HG02623 (cell line): ENCODE measurements at regions not wholly inside any gene's neighbourhood (a gene's known extent, or its start where the extent isn't known, plus 50 kb on each side); places are given as distances from the start of the nearest gene placed in this dataset.
A peak's percentile ranks its signal among the peaks of the same experiment; 100 is the strongest.

Source experiments
- ATAC-seq: cut with Tn5 transposase; IDR thresholded peaks from one replicate; pipeline ENCODE4 v1.9.1; 2021; ENCODE audit warnings: moderate library complexity; ENCODE audit not compliant: unreplicated experiment

DNA sequence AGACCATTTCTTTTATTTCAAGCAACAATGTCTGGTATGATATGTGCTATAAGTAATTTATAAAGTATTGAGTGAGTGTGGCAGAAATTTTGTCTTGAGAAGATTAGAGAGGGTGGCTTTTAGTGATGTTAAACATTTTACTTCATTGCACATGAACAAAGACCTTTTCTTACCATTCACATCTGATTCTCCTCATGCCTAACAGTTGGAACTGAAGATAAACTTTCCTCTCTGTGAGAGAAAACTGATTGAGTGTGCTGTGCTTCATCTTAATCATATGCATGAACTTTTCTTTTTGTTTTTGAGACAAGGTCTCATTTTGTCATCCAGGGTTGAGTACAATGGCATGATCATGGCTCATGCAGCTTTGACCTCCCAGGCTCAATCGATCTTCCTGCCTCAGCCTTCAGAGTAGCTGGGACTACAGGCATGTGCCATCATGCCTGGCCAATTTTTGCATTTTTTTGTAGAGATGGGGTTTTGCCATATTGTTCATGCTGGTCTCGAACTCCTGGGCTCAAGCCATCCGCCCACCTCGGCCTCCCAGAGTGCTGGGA lies 377.7 kb upstream of the GOLIM4 start:
- ATAC-seq = no peak

DNA sequence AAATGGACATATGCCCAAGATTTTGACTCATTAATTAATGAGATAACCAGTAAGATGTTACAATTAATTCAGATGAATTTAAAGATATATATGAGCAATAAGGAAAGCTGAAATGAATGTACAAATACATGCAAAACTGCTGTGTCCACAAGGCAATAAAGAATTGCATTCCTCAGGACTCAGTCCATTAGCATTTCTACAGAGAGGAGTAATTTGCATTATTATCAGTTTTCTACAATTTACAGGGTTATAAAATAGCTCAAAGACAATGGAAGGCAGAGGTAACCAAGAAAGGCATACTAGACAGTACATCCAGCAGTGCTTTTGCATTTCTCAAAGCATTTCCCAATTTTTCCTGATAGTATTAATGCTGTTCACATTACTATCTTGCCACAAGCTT lies 377.1 kb upstream of the GOLIM4 start:
- ATAC-seq = no peak

DNA sequence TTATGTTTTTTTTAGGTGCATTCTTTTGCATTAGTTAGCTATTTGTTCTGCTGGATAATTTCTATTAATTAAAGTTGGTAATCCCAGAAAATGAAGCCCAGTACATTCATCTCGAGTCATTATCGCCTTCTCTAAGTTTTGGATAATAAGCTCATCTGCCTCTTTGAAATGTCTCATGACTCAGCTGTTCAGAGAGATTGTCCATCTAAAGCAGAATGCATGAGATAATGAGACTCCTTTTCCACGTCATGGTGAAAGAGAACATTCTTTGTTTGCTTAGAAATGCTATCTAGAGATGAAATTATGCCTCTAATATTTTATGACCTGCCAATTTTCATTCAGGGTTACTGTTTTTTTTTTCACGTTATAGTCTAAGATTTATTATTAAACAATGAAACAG lies 374.7 kb upstream of the GOLIM4 start:
- ATAC-seq = no peak

DNA sequence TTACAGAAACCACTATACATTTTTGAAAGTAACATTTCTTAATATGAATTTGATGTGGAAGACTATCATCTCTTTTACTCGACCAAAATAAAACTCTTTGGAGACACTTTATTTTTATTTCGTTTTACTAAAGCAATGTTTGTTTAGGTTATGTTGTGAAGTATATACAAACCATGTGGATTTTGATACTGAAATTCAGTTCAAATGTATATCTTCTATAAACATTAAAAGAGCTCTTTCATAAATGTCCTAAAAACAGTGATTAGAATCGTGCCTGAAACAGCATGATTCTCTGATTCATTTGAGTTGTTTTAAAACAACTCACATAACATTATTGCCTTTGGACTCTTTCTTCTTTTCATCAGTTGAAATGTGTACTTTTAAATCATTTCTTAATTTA lies 373.7 kb upstream of the GOLIM4 start:
- no peak for ATAC-seq

DNA sequence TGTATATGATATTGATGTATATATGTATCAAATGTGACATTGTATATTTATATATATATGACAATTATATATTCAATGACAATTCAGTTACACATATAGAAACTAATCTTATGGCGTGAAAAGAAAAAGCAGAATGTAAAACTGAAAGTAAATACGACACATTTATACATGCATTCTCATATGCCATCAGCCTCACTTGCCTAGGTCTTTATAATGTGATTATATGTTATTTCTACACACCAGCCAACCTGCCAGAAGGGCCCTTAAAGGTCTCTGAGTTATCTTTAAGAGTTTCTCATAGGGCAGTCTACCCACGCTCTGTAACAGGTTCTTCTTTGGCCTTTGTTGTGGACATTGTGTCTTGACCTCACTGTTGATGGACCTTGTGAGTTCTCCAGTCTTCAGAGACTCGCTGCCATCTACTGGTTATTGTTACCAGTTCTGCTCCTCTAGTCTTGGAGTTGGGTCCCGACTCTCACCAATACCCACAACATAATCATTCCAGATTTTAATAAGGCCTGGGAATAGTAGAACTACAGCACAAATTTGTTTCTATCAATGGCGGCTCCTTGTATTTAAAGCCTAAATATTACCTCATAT lies 371.5 kb upstream of the GOLIM4 start:
- ATAC-seq = peak; percentile 51

DNA sequence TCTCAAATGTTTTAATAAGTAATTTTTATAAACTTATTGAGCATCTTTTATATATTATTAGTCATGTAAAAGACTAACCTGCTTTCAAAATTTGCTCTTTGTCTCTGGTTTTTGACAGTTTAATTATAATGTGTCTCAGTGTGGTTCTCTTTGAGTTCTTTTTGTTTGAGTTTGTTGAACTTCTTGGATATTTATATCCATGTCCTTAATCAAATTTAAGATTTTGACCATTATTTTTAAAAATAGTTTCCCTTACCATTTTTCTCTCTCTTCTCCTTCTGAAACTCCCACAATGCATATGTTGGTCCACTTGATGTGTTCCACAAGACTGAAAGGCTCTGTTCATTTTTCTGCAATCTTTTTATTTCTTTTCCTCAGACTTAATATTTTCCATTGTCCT lies 366.1 kb upstream of the GOLIM4 start:
- ATAC-seq = no peak

DNA sequence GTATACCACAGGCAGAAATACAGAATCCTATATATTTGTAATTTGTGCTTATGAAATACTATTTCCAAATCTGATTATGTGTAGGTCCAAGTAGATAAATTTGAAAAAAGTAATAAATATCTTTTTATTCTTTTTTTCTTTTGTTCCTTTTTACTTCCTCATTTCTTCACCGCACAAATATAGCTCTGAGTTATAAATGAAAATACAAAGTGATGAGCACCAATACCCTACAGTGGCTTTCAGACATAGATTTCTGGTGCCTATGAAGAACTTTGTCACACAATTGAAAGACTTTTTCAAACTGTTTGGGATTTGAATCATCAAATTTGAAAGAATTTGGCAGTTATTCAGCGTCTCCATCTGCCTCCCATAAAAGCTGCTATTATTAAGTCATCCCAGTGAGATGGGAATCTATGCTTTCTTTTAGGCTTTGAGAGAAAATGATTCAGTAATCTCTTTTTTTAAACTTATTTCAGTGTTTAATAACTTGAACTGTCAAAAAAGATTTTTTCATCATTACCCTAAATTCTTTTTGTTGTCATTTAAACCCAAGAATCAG lies 363.6 kb upstream of the GOLIM4 start:
- ATAC-seq = no peak

DNA sequence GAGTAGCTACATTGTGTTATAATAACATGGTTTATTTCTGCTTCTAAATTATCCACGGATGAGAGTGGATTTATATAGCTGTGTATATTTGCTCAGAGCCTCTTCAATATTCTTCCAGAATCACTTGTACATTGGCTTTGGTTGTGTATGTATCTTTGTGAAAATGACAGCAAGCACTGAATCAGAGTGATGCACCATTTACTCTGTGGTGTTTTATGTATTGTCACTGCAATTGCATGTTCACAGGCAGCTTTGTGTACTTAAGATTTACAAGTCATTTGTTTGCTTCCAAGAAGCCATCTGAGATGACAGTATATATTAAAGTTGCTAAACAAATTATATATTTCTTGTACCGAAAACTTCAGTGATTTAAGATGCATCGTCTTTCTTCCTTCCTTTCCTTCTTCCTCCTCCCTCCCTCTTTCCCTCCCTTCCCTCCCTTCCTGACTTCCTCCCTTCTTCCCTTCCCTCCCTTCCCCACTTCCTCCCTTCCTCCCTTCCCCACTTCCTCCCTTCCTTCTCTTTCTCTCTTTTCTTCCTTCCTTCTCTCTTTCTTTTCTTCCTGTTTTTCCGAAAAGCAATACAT lies 362.3 kb upstream of the GOLIM4 start:
- ATAC-seq = no peak

DNA sequence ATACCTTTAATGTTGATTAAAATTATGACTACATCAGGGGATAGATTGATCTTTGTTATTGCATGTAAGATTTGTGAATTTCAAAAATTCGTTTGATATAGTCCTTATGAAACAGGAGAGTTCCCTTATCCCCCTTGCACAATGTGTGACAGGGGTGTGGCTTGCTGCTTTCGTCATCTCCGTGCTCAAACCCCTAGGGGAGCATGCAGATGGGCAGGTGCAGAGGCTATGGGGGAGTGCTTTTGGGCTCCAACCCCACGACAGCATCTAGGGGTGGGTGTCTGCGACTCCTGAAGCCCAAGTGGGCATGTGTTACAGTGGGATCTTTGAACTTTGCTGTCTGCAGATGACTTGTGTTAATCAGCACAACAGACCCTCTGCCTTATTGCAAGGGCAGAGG lies 360.1 kb upstream of the GOLIM4 start:
- ATAC-seq = no peak

DNA sequence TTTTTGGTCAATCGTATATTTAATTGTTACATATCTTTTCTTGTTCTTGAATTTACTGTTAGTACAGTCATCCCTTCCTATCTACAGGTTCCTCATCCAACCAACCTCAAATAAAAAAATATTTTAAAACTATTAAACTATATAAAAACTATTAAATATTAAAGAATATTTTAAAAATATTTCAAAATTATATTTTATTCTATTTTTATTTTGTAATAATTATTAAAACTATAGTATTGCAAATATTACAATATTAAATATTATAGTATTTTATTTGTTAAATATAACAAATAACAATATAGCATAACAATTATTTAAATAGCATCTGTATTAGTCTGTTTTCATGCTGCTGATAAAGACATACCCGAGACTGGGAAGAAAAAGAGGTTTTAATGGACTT lies 357.9 kb upstream of the GOLIM4 start:
- no peak for ATAC-seq

DNA sequence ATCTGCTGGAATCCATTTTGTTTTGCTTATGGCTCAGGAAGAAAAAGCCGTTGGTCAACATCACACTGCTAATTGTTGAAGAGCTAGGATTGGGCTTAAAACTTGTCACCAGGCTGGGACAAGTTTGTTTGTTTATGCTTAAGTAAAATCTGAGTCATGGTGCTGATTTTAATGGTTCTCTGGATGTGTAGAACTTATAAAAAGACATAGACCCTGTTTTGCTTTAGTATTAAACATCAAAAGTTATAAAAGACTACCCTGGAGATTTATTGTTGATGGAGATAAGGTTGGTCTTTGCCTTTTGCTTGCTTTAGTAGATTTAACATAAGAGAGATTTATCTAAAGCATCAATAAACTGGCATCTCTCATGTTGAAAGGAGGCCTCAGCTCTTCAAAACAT lies 348.2 kb upstream of the GOLIM4 start:
- no peak for ATAC-seq

DNA sequence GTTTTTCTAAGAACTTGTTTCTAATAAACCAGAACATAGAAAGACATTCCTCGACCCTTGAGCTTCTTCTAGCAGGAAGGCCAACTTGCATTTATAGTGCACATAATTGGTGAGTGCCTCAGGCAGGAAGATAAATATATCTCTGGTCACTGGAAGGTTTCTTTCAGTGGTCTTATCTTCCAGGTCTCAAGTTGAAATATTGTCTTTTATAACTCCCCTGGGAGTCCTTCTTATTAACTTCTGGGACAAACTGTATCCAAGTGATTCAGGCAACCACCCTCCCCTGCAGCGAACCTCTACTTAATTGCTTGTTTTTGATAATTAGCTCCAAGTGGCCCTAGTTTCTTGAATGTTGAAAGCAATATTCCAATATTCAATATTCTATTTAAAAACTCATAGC lies 346.8 kb upstream of the GOLIM4 start:
- no peak for ATAC-seq

DNA sequence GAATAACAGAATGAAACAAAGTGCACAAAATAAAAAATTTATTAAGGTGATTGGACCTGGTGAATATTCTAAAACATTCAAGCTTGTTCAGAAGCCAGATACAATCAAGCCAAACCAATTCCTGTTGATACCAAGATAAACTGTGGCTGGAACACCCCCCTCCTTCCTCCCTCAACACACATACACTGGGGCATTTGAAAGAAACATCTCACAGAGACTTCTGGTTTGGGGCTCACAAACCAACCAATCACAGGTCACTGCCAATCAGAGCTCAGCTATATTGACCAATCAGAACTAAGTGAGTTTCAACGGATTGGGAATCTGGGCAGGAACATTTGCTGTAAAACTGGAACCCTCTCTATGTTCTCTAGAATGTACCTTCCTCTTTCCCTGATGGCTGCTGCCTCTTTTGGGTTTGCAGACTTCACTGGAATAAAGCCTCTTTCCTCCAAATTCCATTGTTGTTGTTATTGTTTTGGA lies 340.6 kb upstream of the GOLIM4 start:
- ATAC-seq = no peak

DNA sequence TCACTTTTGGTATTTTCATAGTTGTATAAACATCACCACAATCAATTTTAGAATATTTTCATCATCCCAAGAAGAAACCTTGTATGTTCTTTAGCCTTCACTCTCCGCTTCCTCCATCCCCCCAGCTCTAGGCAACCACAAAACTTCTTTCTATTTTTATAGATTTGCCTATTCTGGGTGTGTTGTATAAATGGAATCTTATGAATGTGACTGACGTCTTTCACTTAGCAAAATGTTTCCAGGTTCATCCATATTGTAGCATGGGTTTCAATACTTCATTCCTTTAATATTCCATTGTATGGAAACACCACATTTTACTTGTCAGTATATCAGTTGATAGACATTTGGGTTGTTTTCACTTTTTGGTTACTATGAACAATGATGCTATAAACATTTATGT lies 335.8 kb upstream of the GOLIM4 start:
- ATAC-seq = no peak

DNA sequence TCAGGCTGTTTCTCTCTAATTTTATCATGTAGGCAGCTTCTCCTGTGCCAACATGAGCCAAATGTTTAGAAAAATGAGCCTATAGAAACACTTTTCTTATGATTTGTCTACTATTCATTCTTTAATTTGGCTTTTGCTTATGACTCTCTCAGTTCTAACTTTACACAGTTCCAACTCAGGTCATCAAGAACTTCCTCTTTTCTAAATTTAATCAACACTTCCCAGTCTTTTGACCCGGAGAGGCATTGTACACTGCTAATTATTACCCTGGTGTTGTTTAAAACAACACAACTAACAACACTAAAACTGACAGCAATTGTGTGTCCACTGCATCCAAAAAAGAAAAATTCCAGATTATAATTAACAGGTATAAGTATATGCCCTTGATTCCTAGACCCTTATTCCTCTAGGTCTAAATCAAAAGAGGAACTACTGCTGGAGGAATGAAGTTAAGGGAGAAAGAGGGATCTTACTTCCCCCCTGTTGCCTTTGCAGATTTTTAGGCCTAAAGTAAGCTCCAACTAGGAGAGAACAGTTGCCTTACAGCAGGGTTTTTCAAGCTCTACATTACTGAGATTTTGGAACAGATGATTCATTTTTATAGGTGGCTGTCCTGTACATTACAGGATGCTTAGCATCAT lies 332.2 kb upstream of the GOLIM4 start:
- no peak for ATAC-seq

DNA sequence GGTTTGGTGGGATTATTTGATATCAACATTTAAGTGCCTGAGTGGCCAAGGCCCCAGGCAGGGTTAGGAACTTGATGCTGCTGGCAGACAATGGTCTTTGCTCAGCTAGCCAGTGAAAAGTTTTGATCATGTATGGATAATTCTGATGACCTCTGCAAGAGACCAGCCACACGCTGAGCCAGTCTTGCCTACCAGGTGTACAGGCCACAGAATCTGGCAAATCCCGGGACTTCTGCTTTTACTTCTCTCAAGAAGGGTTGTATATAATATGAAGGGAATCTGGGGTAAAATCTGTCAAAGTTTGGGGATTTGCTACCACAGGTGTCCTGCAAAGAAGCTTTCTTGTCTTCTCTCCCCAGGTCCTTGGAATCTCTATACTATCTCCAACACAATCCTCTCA lies 331.4 kb upstream of the GOLIM4 start:
- no peak for ATAC-seq

DNA sequence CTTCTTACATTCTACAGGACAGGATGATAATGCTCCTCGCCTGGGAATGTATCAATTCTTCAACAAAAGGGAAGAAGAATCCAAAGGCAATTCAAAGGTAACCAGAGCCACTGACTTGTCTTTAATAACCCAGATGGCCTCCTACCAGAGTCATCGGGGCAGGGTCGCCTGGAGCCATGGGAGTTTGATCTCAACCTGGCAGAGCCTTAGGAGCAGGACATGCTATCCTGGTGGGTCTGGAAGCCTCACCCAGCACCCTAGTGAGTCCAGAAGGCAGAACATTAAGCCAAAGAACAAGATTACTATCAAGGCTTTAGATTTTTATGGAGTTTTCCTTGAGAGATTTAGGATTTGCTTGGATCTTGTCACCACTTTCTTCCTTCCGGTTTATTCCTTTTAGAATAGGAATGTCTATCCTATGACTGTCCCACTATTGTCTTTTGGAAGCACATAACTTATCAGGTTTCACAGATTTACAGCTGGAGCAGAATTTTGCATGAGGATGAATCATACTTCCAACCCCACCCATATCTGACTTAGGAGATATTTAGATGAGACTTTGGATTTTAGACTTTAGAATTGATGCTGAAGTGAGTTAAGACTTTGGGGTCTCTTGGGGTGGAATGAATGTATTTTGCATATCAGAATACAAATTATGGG lies 330.3 kb upstream of the GOLIM4 start:
- ATAC-seq = no peak

DNA sequence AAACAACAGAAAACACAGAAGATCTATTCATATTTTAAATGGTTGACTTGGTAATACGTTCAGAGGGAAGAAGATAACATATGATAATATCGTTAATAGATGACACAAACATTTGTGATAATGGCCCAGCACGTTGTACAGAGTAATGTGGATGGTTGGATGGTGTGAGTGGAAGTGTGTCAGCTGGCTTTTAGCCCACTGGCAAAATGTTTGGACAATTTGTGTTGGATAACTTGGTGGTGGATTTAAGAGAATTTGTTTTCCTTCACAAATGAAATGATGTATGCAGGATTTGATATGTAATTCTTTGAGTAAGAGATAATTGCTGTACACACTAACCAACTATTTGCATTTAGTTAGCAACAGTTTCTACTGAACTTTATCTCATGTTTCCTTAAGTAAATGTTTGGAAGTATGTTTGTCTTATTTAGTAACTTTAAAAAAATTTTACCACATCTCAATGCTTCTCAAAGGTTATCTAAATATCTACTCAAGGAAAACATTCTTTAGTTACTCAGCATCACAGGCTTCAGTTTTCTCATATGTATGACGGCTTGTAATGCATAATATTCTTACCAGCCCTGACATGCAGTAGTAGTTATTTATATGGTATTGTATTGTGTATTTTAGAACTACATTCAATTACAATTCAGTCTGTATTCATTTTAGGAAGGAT lies 328.5 kb upstream of the GOLIM4 start:
- ATAC-seq = no peak

DNA sequence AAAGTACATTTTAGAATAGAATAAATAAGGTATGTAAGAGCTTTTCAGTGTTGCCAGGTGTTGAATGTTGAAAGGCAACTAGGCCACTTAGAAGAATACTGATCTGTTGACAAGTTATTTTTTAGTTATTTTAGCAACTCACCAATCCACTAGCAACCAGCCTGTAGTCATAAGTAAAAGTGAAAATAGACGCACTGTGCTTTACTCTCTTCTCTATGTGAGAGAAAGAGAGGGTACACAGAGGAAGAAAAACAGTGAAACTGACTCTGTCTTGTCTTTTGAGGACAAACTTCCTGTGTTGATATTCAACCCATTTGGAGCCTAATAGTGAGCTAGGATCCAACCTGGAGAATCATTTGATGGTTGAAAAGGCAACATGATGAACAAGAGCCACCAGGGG lies 327.1 kb upstream of the GOLIM4 start:
- ATAC-seq = no peak

DNA sequence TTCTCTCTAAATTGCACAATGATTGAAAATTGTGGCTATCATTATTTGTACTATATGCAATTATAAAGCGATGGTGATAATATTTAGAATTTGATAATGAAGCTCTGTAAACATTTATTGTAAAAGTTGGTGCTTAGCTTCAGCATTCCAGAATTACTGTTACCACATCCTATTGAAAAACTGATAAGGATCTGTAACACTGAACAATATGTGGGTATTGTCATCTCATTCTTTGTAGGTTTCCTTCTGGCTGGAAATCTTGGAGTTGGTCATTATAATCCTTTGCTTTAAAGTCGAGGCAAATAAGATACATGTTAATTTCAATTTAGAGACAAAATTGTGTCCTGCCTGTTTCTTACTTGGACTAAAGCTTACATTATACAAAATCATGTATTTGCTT lies 323.4 kb upstream of the GOLIM4 start:
- no peak for ATAC-seq

DNA sequence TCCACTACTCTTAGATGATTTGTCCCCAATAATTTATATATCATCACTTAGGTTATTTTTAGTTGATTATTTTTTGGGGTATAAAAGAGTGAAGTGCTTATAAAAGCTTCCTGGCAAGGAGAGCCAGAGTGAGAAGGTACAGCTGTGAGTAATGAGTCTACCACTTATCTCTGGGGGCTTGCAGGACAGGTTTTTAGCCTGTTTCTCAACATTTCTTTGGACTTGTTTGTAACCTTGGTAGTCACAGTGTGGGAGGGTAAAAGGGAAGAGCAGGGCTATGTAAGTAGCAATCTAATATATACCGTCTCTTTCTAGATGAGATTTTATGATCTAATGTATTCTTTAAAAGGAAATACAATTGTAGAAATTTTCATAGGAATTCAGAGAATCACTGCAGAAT lies 321.3 kb upstream of the GOLIM4 start:
- ATAC-seq = no peak
